T-helper 17 cell (primary cell): ENCODE measurements at regions not wholly inside any gene's neighbourhood (a gene's known extent, or its start where the extent isn't known, plus 50 kb on each side); places are given as distances from the start of the nearest gene placed in this dataset.

Experiments used
- ATAC-seq: fragments of 150-1000 bp; cut with Tn5 transposase; 2 replicates; pipeline ENCODE4 v1.10.0; 2021; ENCODE audit warnings: mild to moderate bottlenecking, moderate library complexity
- DNase-seq, 3 donors: peaks; one replicate each; pipeline versions ENCODE4 v3.0.0 to v3.0.0-alpha.2; 2020 to 2021
- H3K9me3 ChIP-seq: one replicate; pipeline ENCODE4 v1.7.0; 2013; ENCODE audit warnings: low read length, mild to moderate bottlenecking; ENCODE audit not compliant: control insufficient read depth, poor library complexity, severe bottlenecking
- H3K27ac Mint-ChIP-seq: one replicate; pipeline ENCODE4 v1.8.0; 2022; ENCODE audit warnings: mild to moderate bottlenecking, moderate library complexity, mixed read lengths
- H3K27me3 Mint-ChIP-seq: one replicate; pipeline ENCODE4 v1.8.0; 2022; ENCODE audit warnings: mixed read lengths
- H3K36me3 Mint-ChIP-seq: one replicate; pipeline ENCODE4 v1.8.0; 2022; ENCODE audit warnings: low read depth, mixed read lengths
- H3K4me1 Mint-ChIP-seq: one replicate; pipeline ENCODE4 v1.8.0; 2022; ENCODE audit warnings: mild to moderate bottlenecking, mixed read lengths
- H3K4me3 Mint-ChIP-seq: one replicate; pipeline ENCODE4 v1.8.0; 2022; ENCODE audit warnings: mild to moderate bottlenecking, moderate library complexity, mixed read lengths

- no peak for ATAC-seq
- DNase-seq, result no peak
- no peaks in the 10 kb centered on the region for H3K36me3 Mint-ChIP-seq
- H3K4me3 Mint-ChIP-seq, result no peak overlapping the region
- H3K27ac Mint-ChIP-seq, result no peak overlapping the region
- H3K9me3 ChIP-seq, result no peaks in the 10 kb centered on the region
- no peaks in the 10 kb centered on the region for H3K27me3 Mint-ChIP-seq
- no peaks in the 10 kb centered on the region for H3K4me1 Mint-ChIP-seq
These were observed 59.6 kb upstream of the CDH2 start for GRCh38 chr18:28236487-28236886.
